HG02981 (cell line): ENCODE measurements at regions not wholly inside any gene's neighbourhood (a gene's known extent, or its start where the extent isn't known, plus 50 kb on each side); places are given as distances from the start of the nearest gene placed in this dataset.

Source experiments
- ATAC-seq: cut with Tn5 transposase; IDR thresholded peaks from one replicate; pipeline ENCODE4 v1.9.1; 2021; ENCODE audit warnings: mild to moderate bottlenecking, moderate library complexity; ENCODE audit not compliant: unreplicated experiment

DNA sequence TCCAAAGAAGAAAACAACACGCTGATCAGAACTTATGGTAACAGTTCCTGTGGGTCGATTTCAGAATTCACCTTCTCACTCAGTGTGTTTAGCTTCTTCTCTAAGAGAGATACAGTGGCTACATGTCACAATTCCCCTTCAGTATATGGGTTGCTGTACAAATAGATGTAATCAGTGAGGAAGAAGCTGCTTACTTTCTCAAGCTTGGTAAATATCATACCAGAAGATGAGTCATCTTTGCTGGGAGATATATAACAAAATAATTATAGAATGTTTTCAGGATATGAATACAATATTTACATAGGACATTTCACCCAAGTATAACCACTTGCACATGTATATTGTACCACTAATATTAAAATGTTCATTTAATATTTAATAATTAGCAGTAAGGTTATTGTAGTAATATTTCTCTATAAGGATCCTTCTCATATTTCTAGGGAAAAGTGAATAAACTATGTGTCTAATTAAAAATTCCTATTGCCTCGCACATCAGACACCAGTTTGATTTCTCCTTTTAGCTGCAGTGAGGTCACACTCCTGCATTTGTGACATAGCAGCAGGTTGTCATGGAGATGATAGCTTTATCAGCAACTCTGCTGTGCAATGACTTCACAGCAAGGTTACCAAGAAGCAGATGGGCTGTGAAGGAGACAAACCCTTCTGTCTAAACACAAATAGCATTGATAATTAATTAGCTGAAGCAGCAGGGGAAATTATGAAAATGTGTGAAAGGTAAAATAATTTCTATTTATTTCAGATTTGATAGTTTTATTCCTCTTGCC is 211.4 kb downstream of the TUSC7 start:
- no peak for ATAC-seq

DNA sequence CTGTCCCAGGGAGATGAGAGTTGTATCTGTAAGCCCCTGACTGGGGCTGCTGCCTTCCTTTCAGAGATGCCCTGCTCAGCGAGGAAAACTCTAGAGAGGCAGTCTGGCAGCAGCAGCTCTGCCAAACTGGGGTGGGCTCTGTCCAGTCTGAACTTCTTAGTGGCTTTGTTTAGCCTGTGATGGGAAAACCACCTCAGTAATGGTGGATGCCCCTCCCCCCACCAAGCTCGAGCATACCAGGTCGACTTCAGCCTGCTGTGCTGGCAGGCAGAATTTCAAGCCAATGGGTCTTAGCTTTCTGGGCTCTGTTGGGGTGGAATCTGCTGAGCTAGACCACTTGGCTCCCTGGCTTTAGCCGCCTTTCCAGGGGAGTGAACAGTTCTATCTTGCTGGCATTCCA is 218.3 kb downstream of the TUSC7 start:
- no peak for ATAC-seq

DNA sequence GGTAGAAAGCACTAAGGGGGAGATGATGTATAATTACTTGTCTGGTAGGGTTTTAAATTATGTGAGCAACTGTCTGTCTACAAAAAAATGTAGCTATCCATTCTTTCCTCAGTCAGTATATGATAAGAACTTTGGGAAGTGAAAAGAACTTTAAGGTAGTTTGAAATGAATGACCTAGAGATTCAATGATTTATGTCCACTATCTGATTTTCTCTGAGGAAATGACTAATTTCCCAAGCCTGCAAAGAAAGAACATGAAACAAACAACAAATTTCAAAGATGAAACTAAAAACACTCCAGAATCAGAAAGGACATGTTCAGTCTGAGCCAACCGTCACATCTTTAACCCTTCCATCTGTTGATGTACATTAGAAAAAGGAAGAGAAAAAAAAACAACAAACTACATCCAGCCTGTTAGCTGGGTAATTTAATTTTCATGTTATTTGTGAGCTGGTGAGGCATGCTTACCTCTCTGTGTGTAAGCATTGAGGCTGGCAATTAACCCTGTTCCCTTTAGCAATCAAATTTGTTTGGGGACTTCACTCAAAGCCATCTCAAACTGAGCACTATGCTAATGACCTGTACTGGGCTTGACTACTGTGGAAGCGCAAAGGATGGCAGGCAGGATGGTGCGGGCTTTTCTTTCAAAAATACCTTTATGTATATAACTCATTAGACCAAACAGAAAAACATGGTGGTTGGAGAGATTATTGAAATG is 220.1 kb downstream of the TUSC7 start:
- ATAC-seq: no peak

DNA sequence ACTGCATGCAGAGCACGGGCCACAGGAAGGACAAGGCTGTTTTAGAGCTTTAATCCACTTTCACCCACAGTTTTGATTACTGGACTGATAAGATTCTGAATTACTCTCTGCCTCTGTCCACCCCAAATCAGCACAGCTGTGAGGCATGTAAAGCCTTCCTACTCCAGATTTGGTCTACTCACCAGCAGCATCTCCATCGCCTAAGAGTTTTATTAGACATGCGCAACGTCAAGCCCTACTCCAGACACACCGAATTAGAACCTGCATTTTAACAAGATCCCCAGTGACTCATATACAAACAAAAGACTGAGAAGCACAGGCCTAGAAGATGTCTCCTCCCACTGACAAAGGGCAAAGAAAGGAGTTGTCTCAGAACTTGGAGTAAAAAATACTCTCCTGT is 221.2 kb downstream of the TUSC7 start:
- no peak for ATAC-seq

DNA sequence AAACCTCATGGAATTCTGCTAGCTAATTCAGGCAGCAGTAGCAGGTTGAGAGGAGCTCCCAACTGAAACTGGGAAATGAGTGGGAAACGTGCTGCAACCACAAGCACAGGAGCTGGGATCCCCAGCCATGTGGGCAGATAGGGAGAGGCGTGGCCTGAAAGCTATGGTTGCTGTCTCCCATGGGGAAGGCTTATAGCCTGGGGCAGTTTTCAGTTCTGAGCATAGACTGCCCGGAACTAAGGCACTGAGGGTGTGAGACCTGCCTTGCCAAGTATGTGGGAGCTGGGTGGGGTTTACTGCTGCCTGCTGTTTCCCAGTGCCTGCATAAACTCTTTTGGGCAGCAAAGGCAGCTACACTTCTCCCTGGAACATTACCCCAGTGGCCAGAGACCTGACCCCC is 229.5 kb downstream of the TUSC7 start:
- no peak for ATAC-seq

DNA sequence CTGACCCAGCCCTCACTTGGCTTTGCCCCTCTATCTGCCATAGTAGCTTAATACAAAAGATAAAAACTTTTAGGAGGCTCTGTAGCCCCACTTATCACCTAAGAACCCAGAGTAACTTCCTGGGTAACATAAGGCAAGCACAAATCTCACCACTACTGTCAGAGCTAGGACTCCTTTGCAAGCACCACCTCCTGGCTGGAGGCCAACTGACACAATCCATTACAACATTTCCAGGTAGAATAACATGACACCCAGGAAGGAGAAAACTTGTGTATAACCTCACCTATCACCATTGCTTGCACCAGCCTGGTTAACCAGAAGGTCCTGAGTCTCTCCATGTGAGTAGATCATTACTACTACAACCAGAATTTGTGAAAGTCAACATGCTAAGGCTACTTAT is 230.0 kb downstream of the TUSC7 start:
- no peak for ATAC-seq

DNA sequence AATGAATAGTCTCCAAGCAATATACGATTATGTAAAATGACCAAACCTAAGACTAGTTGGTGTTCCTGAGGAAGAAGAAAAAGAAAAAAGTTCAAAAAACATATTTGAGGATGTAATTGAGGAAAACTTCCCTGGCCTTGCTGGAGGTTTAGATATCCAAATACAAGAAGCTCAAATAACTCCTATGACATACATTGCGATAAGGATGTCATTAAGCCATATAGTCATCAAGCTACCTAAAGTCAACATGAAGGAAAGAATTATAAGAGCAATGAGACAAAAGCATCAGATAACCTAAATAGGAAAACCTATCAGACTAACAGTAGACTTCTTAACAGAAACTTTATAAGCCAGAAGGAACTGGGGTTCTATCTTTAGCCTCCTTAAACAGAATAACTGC is 231.1 kb downstream of the TUSC7 start:
- ATAC-seq: no peak

DNA sequence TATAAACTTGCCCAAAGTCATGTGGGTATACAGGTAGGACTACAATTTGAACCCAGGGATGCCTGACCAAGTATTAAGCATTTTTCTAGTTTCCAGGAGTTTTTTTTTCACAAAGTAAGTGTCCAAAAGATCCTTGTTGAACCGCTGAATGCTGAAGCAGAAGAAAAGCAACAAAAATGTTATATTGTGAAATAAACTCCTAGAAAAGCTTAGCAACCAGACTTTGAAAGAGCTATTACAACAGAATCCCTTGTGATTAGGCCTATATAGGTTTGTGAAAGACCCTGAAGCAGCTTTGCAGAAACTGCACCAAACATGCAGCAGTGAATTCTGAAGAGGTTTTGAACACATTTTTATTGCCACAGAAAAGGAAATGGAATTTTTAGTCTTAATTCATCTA is 236.8 kb downstream of the TUSC7 start:
- no peak for ATAC-seq

DNA sequence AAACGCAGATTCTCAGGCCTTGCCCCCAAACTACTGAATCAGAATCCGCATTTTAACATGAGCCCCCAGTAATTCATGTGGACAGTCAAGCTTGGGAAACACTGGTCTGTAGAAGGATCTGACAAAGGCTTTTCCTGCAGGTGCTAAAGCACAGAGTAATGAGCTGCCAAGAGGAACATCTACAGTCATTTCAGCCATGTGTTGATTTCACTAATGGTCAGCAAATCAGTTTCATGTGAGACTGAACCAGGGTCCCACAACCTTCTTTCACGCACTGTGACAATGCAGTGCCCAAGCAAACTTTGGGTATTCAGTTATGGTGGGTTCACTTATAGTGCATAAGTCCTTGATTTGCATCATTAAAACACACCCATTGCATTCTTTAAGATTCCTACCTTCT is 237.6 kb downstream of the TUSC7 start:
- ATAC-seq: no peak

DNA sequence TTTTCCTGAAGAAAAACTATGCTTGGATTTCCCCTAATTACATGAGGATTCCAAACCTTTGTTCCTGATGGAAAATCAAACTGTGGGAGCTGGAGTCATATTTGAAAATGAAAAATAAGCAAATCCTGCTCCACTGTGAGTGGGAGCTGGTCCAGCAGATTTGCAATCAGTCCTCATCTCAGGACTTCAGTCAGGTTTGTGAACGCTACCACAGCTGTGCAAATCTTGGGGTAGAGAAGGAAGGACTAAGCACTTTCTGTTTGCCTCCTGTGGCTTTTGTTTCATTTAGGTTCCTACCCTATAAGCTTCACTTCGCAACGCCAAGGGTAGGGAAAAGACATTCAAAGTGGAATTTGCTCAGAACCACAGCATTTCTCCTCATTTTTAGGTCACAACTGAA is 238.2 kb downstream of the TUSC7 start:
- ATAC-seq: no peak

DNA sequence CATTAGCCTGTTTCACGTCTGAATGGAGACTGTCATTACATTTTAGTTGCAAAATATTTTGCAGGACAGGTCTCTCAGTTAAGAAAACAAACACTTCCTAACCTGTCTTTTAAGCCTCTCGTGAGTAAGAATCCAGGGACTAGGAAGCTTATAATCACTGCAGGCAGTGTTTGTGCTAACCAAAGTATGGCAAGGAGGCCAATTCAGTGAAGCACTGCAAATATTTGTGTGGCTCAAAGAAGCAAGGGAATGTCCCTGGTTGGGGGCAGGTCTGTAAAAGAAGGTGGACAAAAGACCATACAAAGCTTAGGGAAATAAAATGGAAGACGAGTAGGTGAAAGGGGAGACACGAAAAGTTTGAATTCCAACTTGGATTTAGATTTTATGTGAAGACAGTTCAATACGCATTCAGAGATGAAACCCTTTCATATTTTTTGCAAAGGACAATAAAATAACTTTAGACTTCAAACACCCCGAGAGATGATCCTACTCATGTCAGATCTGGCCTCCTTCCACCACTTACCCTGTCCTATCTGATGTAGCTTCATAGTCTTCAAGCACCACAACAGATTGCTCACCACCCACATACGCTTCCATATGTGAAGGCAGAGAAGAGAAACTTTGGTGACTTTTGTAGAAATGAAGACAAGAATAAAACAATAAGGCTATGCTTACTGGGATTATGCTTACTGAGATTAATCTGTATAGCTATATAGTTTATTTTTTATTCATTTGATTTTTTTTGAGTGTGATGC is 240.9 kb downstream of the TUSC7 start:
- no peak for ATAC-seq

DNA sequence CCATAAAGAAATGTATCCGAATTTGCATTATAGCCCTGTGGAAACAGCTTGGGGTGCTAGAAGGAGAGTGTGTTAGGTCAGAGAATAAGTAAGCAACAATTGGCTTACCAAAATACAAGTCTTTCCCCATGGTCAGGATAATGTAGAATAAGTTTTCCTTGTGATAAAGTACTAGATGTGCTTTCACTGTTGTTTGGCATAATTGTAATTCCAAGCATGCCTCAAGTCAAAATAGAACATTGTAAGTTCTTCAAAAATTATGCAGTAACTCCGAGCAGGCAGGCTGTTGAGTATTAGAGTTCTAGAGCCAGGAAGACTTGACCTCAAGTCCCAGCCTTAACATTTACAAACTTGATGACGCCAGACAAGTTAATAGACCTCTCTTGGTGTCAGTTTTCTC is 242.0 kb downstream of the TUSC7 start:
- ATAC-seq: no peak

DNA sequence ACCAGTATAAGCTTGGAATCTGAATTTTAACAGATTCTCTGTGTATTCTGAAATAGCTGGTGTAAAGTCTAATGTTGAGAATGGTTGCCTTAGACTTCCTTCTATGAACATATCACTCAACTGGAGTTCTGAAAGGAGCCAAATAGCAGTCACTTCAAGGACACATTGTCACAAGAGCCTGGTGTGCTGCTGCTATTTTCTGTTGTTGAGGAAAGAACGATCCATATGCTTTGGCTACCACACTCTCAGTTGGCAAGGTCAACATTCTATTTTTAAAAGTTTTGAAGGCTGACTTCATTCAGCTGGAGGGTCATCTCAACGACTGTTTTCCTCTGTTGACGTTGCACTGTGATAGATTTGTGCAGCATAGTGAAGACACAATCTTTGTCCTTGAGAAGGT is 248.7 kb downstream of the TUSC7 start:
- ATAC-seq: no peak

DNA sequence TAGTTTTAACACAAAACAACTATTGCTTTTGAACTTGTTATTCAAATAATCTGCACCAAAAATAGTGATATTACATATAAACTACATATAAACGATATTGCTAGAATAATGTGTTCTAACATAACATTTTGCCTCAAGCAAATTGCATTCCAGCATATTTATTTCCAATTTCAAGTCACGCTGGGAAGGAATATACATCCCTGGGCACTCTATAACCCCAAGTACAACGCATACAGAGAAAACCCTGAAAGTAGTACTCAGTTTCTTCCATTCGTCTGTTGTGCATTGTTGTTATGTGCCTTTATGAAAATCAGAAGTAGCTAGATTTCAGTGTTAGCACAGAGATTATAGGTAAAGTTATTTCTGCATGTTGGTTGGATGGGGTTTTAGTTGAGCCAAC is 251.5 kb downstream of the TUSC7 start:
- no peak for ATAC-seq

DNA sequence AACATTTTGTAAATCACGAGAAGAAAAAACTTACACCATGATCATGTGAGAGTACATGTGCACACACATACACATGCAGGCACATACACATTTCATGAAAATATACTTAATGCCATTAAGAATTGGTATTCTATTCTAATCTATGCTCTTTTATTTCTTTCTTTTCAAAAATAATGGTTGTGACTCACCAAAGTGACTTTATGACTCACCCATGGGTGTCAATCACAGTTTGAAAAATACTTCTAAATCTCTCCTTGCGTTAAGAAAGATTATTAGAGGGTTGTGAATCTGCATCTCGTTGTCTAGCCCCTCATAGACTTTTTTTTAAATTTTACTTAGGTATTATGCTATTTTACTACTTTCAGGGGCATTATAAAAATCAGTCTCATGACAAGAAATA is 254.2 kb downstream of the TUSC7 start:
- no peak for ATAC-seq

DNA sequence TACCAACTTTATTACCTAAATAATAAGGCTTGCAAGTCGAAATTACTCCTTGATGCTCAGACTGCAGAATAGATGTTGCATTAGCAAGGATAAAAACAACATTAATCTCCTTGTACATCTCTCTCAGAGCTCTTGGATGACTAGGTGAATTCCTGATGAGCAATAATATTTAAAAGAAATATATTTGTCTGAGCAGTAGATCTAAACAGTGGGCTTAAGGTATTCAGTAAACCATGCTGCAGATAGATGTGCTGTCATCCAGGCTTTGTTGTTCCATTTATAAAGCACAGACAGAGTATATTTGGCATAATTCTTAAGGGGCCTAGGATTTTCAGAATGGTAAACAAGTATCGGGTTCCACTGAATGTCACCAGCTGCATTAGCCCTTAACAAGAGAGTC is 257.1 kb downstream of the TUSC7 start:
- no peak for ATAC-seq

DNA sequence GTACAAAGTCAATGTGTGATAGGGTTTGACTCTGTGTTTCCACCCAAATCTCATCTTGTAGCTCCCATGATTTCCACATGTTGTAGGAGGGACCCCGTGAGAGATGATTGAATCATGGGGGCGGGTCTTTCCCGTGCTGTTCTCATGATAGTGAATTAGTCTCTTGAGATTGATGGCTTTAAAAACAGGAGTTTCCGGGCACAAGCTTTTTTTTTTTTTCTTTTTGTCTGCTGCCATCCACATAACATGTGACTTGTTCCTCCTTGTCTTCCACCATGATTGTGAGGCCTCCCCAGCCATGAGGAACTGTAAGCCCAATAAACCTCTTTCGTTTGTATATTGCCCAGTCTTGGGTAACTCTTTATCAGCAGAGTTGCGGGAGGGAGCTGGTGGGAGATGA is 259.6 kb downstream of the TUSC7 start:
- ATAC-seq: no peak

DNA sequence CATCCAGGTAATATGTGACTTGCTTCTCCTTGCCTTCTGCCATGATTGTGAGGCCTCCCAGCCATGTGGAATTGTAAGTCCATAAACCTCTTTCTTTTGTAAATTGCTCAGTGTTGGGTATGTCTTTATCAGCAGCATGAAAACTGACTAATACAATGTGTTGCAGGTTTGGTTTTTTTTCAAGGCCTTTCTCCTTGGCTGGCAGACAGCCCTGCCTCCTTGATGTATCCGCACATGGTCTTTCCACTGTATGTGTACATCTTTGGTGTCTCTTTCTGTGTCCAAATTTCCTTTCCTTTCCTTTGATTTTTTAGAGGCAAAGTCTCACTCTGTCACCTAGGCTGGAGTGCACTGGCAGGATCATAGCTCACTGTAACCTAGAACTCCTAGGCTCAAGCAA is 260.1 kb downstream of the TUSC7 start:
- no peak for ATAC-seq

DNA sequence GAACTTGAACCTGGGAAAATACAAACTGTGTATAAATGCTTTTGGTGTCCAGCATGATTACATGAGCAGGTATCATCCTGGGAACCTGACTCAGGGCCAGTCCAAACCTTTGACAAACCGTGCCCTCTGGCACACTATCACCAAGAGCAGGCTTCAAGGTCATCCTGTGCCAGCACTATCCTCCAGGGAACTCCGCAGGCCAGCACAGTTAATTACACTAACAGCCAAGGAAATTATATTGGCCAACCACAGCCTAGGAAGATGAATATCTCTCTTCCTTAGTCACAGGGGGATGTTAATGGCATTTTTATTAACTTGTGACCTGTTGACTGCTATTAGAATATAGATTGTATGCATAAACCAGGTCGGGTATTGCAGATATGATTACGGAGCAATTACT is 262.0 kb downstream of the TUSC7 start:
- ATAC-seq: no peak

DNA sequence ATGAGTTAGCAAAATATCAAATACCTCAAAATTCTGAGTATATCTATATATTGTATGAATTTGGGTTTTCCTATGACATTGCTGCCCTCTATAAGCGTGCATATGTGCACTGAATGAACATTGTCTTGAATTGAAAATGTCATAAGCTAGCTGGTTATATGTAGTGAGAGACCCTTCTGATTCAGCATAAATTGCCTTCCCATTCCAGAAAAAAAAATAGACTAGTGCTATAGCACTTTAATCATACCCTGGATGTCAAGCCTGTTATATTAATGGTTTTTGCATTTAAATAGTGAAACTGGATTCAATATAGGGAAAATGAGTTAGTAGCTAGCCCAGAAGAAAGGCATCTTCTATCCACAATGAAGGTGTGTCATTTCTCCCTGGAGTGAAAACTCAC is 265.1 kb downstream of the TUSC7 start:
- no peak for ATAC-seq

DNA sequence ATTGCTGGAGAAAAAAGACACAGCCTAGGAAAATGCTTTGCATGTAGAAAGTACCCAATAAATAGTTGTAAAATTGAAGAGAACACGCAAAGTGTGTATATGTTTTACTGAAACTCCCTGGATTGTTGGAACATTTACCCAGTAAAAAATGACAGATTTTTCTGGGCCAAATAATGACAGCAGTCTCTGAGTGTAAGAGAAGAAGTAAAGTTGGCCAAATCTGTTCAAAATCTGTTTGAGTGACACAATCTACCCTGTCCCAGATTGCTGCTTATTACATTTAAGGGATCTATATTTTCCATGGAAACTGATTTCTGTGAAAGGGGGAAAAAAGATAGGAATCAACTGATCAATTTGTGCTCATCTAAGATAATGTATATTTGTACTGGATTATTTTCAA is 267.9 kb downstream of the TUSC7 start:
- no peak for ATAC-seq

DNA sequence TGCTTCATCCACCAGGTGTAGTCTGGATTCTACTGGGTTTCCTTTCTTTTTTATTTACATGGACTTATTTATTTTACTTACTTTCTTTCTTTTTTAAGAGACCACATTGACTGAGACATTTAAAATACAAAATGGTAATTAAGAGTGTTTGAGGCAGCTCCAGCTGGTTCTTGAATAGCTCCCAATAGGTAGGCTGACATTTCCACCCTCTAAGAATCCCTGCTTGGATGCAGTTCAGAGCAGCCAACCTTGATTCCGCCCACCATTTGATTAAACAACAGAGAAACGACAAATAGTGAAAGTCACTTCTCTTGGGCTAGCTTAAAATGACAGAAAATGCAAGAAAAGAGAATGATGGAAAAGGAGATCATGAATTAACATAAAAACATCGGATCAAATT is 270.5 kb downstream of the TUSC7 start:
- ATAC-seq: no peak
